ENCODE measurements at regions not wholly inside any gene's neighbourhood (a gene's known extent, or its start where the extent isn't known, plus 50 kb on each side); places are given as distances from the start of the nearest gene placed in this dataset.

GRCh38 chr5:1943481-1943880 is 60.8 kb upstream of the IRX4 start:
- Mint-ChIP-seq H3K27me3 (peaks cover 16% of the 10 kb centered on the region), H3K27ac (no peak overlapping the region), H3K4me3 (no peak overlapping the region), H3K36me3 (no peaks in the 10 kb centered on the region), H3K9me3 (no peaks in the 10 kb centered on the region), H3K4me1 (no peaks in the 10 kb centered on the region)
- DNase-seq: no peak

- Mint-ChIP-seq H3K4me1 (no peaks in the 10 kb centered on the region), H3K4me3 (no peak overlapping the region), H3K27me3 (peaks cover 14% of the 10 kb centered on the region), H3K27ac (no peak overlapping the region), H3K36me3 (no peaks in the 10 kb centered on the region), H3K9me3 (no peaks in the 10 kb centered on the region)
- no peak for DNase-seq
These were observed 59.9 kb upstream of the IRX4 start for GRCh38 chr5:1942630-1943029.

- Mint-ChIP-seq H3K4me3 (no peak overlapping the region), H3K36me3 (no peaks in the 10 kb centered on the region), H3K27ac (no peak overlapping the region), H3K4me1 (no peaks in the 10 kb centered on the region), H3K27me3 (peaks cover 15% of the 10 kb centered on the region), H3K9me3 (no peaks in the 10 kb centered on the region)
- no peak for DNase-seq
These were observed 59.4 kb upstream of the IRX4 start for GRCh38 chr5:1942158-1942557.

GRCh38 chr5:1939256-1939655 is 56.5 kb upstream of the IRX4 start:
- no peak for DNase-seq
- H3K27me3 Mint-ChIP-seq: peaks cover 17% of the 10 kb centered on the region
- H3K27ac Mint-ChIP-seq: no peak overlapping the region
- H3K9me3 Mint-ChIP-seq: no peaks in the 10 kb centered on the region
- no peaks in the 10 kb centered on the region for H3K36me3 Mint-ChIP-seq
- no peaks in the 10 kb centered on the region for H3K4me1 Mint-ChIP-seq
- no peak overlapping the region for H3K4me3 Mint-ChIP-seq

- Mint-ChIP-seq H3K27ac (no peak overlapping the region), H3K4me3 (no peak overlapping the region), H3K36me3 (no peaks in the 10 kb centered on the region), H3K9me3 (no peaks in the 10 kb centered on the region), H3K27me3 (peaks cover 23% of the 10 kb centered on the region), H3K4me1 (no peaks in the 10 kb centered on the region)
- DNase-seq: no peak
These were observed 55.7 kb upstream of the IRX4 start for GRCh38 chr5:1938310-1939000.

GRCh38 chr5:1937590-1937989 is 54.9 kb upstream of the IRX4 start:
- Mint-ChIP-seq H3K36me3 (no peaks in the 10 kb centered on the region), H3K4me1 (no peaks in the 10 kb centered on the region), H3K27ac (no peak overlapping the region), H3K9me3 (no peaks in the 10 kb centered on the region), H3K4me3 (no peak overlapping the region), H3K27me3 (peaks cover 30% of the 10 kb centered on the region)
- DNase-seq: no peak

GRCh38 chr5:1936901-1937300 is 54.2 kb upstream of the IRX4 start:
- H3K4me3 Mint-ChIP-seq: no peak overlapping the region
- H3K9me3 Mint-ChIP-seq: no peaks in the 10 kb centered on the region
- H3K36me3 Mint-ChIP-seq: no peaks in the 10 kb centered on the region
- H3K27me3 Mint-ChIP-seq: peaks cover 35% of the 10 kb centered on the region
- H3K27ac Mint-ChIP-seq: no peak overlapping the region
- DNase-seq: no peak
- H3K4me1 Mint-ChIP-seq: no peaks in the 10 kb centered on the region

GRCh38 chr5:1936413-1936812 is 53.7 kb upstream of the IRX4 start:
- Mint-ChIP-seq H3K27ac (no peak overlapping the region), H3K27me3 (peaks cover 37% of the 10 kb centered on the region), H3K4me3 (no peak overlapping the region), H3K36me3 (no peaks in the 10 kb centered on the region), H3K4me1 (no peaks in the 10 kb centered on the region), H3K9me3 (no peaks in the 10 kb centered on the region)
- no peak for DNase-seq

GRCh38 chr5:1934801-1935429 is 52.2 kb upstream of the IRX4 start:
- no peak overlapping the region for H3K27ac Mint-ChIP-seq
- peaks cover 40% of the 10 kb centered on the region for H3K27me3 Mint-ChIP-seq
- H3K36me3 Mint-ChIP-seq: no peaks in the 10 kb centered on the region
- no peaks in the 10 kb centered on the region for H3K9me3 Mint-ChIP-seq
- DNase-seq: no peak
- no peak overlapping the region for H3K4me3 Mint-ChIP-seq
- H3K4me1 Mint-ChIP-seq: no peaks in the 10 kb centered on the region

- Mint-ChIP-seq H3K4me1 (no peaks in the 10 kb centered on the region), H3K27me3 (peaks cover 40% of the 10 kb centered on the region), H3K36me3 (no peaks in the 10 kb centered on the region), H3K4me3 (no peak overlapping the region), H3K9me3 (no peaks in the 10 kb centered on the region), H3K27ac (no peak overlapping the region)
- no peak for DNase-seq
These were observed 51.3 kb upstream of the IRX4 start for GRCh38 chr5:1934056-1934394.

- Mint-ChIP-seq H3K27me3 (peaks cover 40% of the 10 kb centered on the region), H3K9me3 (no peaks in the 10 kb centered on the region), H3K4me3 (no peak overlapping the region), H3K4me1 (no peaks in the 10 kb centered on the region), H3K27ac (no peak overlapping the region), H3K36me3 (no peaks in the 10 kb centered on the region)
- DNase-seq: no peak
These were observed 50.8 kb upstream of the IRX4 start for GRCh38 chr5:1933364-1934055.

All from activated naive CD8-positive, alpha-beta T cell treated with anti-CD3 and anti-CD28 coated beads for 36 hours (primary cell).